HG03432 (cell line): ENCODE measurements at regions not wholly inside any gene's neighbourhood (a gene's known extent, or its start where the extent isn't known, plus 50 kb on each side); places are given as distances from the start of the nearest gene placed in this dataset.
"Not testable (repeated sequence)": the region's sequence is repeated elsewhere in the genome, so short reads cannot be mapped to it uniquely, and the experiment has no call there.

ENCODE experiments used
- ATAC-seq: cut with Tn5 transposase; IDR thresholded peaks from one replicate; pipeline ENCODE4 v1.9.1; 2021; ENCODE audit warnings: mild to moderate bottlenecking, moderate library complexity; ENCODE audit not compliant: unreplicated experiment

GRCh38 chr6:137610702-137611101 is 116.5 kb upstream of the OLIG3 start:
- ATAC-seq = peak; percentile 67

- no peak for ATAC-seq
Observed at GRCh38 chr6:137623293-137623692, 129.1 kb upstream of the OLIG3 start.

DNA sequence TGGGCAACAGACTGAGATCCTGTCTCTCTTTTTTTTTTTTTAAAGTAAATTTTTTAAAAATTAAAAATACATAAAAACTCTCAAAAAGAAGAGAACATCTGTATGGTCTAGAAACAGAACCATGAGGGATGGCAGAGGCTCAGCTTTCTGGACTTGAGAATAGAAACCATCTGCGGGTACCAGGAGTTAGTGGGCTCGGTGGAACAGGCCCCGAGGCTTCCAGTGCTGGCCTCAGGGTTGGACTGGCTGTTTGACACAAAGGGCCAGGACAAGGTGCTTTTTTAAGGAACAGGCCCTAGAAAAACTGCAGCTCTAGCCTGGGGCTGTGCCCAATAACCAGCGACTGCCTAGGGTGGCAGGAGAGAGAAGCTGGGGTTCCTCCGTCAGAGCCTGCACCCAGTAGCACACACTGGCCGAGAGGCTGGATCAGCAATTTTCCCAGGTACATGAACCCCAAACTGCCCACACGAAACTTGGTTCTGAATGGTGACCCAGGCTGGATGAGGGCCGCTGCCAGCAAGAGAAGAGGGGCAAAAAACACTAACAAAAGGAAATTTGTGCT is 131.0 kb upstream of the OLIG3 start:
- no peak for ATAC-seq

- no peak for ATAC-seq
Observed at GRCh38 chr6:137625808-137626207, 131.6 kb upstream of the OLIG3 start.

GRCh38 chr6:137630666-137631065 is 136.5 kb upstream of the OLIG3 start:
- peak; percentile 10 for ATAC-seq

GRCh38 chr6:137631323-137631722 is 137.1 kb upstream of the OLIG3 start:
- ATAC-seq = peak; percentile 70

DNA sequence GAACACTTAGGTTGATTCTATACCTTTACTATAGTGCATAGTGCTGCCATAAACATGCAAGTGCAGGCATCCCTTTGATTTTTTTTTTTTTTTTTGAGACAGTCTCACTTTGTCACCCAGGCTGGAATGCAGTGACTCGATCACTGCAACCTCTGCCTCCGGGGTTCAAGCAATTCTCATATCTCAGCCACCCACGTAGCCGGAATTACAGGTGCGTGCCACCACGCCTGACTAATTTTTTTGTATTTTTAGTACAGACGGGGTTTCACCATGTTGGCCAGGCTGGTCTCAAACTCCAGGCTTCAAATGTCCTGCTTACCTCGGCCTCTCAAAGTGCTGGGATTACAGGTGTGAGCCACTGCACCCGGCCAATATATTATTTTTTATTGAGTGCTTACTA is 140.0 kb upstream of the OLIG3 start:
- ATAC-seq = peak; percentile 39

- peak; percentile 41 for ATAC-seq
Observed at GRCh38 chr6:137637121-137637520, 142.9 kb upstream of the OLIG3 start.

- ATAC-seq = no peak
Observed at GRCh38 chr6:137638926-137639706, 144.9 kb upstream of the OLIG3 start.

DNA sequence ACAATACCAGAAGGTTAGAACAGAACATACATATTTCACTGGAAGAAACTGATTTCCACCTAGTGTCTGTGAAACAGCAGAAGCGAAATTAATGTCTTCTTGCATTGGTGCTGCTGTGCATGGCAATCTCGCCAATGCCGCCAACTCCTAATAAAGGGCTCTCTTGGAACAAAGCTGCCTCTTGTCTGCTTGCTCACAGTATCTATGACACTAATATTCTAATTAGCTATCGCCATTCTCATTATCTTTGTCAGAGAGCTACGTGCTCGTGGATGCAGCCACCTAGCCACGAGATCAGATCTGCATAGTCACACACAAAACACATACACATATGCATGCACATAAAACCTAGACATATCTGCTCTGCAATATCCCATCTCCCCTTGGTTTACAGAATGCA is 145.9 kb upstream of the OLIG3 start:
- no peak for ATAC-seq

DNA sequence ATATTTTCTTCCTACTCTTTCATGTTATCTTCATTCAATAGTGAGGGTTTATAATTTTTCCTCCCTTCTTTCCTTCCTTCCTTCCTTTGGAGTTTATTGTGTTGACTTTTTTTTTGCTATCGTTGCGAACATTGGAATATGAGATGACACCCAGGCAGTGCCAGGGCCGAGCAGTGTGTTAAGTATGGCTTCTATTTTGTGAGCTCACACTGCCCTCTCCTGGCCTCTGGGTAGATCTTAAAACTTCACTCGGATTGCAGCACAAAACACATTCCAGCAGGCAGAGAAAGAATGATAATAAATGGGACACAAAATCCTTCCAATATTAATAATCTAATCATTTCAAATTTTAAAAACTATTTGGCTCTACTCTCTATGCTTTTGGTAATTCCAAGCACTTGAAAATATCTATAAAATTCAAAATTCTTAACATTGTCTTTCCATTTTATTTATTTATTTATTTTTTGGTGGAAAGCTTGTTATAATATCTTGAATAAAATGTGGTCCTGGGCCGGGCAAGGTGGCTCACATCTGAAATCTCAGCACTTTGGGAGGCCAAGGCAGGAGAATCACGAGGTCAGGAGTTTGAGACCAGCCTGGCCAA is 147.4 kb upstream of the OLIG3 start:
- ATAC-seq = peak; percentile 65

DNA sequence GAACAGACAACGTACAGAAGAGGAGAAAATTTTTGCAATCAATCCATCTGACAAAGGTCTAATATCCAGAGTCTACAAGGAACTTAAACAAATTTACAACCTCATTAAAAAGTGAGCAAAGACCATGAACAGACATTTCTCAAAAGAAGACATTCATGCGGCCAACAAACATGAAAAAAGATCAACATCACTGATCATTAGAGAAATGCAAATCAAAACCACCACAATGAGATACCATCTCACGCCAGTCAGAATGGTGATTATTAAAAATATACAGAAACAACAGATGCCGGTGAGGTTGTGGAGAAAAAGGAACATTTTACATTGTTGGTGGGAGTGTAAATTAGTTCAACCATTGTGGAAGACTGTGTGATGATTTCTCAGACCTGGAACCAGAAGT is 149.0 kb upstream of the OLIG3 start:
- ATAC-seq = not testable (repeated sequence)

GRCh38 chr6:137643644-137644043 is 149.4 kb upstream of the OLIG3 start:
- ATAC-seq = not testable (repeated sequence)

- ATAC-seq = no peak
Observed at GRCh38 chr6:137645850-137646249, 151.7 kb upstream of the OLIG3 start.

- no peak for ATAC-seq
Observed at GRCh38 chr6:137646484-137646883, 152.3 kb upstream of the OLIG3 start.

GRCh38 chr6:137647762-137648447 is 153.7 kb upstream of the OLIG3 start:
- peak; percentile 83 for ATAC-seq

DNA sequence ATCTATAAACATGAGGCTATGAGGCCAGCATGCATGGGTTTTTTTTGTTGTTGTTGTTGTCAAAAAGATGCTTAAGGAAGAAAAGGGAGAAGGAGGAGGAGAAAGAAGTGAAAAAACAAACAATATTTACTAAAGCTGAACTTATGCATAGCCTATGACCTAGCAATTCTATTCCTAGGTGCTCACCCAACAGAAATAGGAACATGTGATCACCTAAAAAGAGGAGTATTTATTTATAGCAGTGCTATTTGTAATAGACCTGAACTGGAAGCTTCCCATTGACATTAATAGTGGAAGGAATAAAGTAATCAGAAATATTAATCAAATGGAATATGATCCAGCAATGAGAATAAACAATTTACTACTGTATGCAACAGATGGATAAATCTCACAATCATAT is 156.5 kb upstream of the OLIG3 start:
- no peak for ATAC-seq

GRCh38 chr6:137651178-137651577 is 157.0 kb upstream of the OLIG3 start:
- no peak for ATAC-seq

DNA sequence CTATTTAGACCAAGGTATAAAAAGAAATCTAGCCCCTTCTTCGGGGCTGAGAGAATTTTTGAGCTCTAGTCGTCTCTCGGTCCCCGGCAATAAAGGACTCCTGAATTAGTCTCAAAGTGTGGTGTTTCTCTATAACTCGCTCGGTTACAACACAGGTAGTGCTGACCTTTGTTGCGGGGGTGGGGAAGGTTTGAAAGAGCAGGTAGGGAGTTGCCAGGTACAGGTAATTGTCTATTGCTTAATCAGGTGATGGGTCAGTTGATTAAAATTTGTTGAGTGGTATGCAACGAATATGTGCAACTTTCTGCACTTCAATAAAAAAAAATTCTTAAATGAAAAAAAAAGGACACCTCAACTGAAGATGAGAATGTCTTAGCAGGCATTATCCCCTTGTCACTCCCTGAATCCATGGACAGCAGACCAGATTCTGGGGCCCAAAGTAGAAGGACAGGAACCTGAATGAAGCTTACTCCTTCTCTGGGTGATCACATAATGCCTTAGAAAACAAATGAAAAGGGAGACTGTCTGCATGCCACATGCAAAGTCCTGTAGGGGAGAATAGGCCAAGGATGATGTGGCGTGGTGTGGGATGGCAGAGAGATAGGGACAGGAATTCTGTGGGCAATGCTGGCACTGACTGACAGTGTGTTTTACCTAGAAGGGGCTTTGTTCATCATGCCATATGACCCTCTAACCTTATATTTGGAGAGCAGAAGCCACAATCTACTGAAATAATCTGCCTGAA is 157.6 kb upstream of the OLIG3 start:
- no peak for ATAC-seq

- no peak for ATAC-seq
Observed at GRCh38 chr6:137652961-137653705, 158.9 kb upstream of the OLIG3 start.
